Muscle of back (tissue), 3 donors: ENCODE measurements at regions not wholly inside any gene's neighbourhood (a gene's known extent, or its start where the extent isn't known, plus 50 kb on each side); places are given as distances from the start of the nearest gene placed in this dataset.
A peak's percentile ranks its signal among the peaks of the same experiment; 100 is the strongest.
"Not testable (repeated sequence)": the region's sequence is repeated elsewhere in the genome, so short reads cannot be mapped to it uniquely, and the experiment has no call there.

Source experiments
- DNase-seq, 3 donors: peaks; one replicate each; pipeline versions ENCODE4 v3.0.0 to v3.0.0-alpha.2; 2013

- DNase-seq = no peak
These were observed 187.0 kb downstream of the CARTPT start for GRCh38 chr5:71905834-71906711.

- DNase-seq = no peak
These were observed 188.0 kb downstream of the CARTPT start for GRCh38 chr5:71907001-71907588.

GRCh38 chr5:71907608-71908145, 188.6 kb downstream of the CARTPT start:
- no peak for DNase-seq

- no peak for DNase-seq
These were observed 191.7 kb downstream of the CARTPT start for GRCh38 chr5:71910741-71911140.

DNA sequence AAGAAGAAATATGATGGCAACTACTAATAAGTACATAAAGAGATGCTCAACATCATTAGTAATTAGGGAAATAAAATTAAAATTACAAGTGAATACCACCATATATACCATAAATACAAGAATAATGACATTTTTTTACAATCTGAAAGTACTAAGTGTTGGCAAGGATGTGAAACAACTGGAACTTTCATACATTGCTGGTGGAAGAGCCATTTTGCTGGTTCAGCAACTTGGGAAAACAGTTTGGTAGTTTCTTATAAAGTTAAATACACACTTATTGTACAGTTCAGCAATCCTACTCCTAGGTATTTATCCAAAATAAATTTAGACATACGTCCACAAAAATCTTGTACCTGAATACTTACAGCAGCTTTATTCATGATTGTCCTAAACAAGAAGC, 192.9 kb downstream of the CARTPT start:
- DNase-seq = no peak

GRCh38 chr5:71914281-71914680, 193.0 kb upstream of the MAP1B start:
- peak in 1 of 3 donors; percentile 26 for DNase-seq

- DNase-seq = peak; percentile 49 to 70 (median 69)
These were observed 184.6 kb upstream of the MAP1B start for GRCh38 chr5:71922584-71923106.

DNA sequence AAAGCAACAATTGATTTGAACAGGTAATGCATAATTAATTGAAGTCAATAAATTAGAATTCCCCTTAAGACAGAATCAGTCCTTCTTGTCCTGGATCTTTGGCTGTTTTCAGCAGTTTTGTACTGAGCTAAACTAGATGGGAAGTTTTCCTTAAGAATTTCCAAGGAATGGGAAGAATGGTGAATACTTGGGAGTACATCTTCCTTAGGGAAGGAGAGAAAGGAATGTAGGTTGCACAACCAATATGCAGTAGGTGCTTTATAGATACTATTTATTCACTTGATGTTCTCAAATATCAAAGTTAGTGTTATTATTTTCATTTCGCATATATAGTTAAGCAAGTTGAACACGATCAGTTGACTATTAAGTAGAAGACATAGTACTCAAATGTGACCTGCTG, 183.5 kb upstream of the MAP1B start:
- no peak for DNase-seq

DNA sequence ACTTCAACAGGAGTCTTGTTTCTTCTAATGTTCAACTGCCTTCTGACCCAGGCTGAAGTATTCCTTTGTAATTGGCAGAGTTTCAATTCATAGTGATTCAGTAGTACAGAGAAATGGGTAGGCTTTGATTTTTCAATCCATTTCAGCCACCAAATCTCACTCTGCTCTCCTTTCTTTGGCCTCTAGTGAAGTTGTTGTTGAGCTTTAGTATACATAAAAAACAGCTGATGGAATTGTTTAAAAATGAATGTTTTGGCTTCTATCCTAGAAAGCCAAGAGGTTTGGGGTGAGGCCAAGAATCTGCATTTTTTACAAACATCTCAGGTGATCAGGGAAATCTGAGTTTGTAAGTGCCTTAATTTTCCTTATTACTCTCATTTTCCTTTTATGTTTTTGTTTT, 182.9 kb upstream of the MAP1B start:
- peak in 1 of 3 donors; percentile 50 for DNase-seq

DNA sequence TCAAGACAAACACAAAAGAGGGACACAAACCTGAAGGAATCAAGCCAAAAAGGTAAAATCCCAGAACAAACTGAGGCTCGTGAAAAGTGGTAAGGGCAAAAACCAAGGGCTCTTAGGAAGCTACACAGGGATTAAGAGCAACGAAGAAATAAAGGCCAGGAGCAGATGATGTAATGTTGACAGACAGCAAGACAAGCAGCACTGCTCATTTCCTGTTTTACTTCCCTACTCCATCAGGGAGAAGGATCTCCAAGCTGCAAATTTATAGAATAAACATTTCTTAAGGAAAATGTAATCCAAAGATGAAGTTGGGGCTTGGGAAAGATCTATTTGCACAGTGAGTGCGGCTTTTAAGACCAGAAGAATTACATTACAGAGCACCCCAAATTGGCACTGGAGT, 182.3 kb upstream of the MAP1B start:
- peak in 2 of 3 donors; percentile 15 to 55 for DNase-seq

GRCh38 chr5:71925608-71926091, 181.6 kb upstream of the MAP1B start:
- peak in 2 of 3 donors; percentile 34 to 72 for DNase-seq

GRCh38 chr5:71929003-71929402, 178.3 kb upstream of the MAP1B start:
- no peak for DNase-seq

DNA sequence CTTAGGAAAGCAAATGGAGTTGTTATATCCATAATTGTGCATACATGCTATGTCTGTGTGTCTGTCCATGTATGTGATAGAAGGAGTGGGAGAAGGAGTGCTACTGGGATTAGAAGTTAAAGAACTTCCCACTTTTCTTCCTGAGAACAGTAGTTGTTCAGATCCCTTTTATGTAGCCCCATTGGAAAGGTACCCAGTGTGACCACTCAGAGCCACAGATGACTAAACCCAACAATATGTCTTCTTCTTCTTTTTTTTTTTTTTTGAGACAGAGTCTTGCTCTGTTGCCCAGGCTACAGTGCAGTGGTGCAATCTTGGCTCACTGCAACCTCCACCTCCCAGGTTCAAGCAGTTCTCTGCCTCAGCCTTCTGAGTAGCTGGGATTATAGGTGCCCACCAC, 176.7 kb upstream of the MAP1B start:
- DNase-seq = not testable (repeated sequence)

- no peak for DNase-seq
These were observed 175.1 kb upstream of the MAP1B start for GRCh38 chr5:71932131-71932654.

DNA sequence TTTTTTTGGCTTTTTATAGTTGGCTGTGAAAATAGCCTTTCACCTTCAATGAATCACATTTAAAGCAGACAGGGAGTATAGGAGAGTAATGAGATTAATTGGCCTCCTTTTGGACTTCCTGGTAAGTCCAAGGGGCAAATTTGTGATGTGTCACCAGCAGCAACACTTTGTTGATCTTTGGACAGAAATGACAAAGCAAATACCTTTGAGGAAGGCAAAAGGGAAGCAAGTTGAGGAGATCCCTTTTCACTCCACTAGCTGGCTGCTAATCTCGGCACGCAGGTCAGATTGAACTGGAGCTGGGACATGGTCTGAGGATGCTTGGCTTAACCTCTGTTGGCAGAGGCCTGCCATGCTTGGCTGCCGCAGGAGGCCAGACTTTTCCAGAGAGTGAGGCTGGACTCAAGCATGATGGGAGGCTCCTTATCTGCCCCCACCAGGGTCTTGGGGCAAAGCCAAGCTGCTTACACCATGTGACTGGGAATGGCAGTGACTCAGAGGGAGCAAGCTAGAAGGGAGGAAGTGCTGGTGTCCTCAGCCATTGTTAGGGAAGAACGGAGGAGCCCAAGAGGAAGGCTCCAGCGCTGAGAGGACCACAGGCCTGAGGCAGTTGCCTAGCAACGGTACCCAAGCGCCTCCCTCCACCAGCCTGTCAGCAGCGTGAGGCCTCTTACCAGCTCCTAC, 174.5 kb upstream of the MAP1B start:
- DNase-seq = peak in 1 of 3 donors; percentile 51

DNA sequence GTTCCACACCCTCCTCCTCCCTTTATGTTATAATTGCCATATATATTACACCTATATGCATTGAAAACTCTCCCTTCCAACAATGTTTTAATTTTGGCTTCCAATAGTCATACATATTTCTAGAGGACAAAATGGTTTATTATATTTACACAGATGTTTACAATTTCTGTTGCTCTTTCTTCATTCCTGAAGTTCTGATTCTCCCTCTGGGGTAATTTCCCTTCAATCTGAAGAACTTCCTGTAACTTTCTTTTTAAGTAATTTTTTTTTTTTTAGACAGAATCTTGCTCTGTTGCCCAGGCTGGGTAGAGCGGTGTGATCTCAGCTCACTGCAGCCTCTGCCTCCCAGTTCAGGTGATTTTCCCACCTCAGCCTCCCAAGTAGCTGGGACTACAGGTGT, 173.0 kb upstream of the MAP1B start:
- peak in 2 of 3 donors; percentile 21 to 61 for DNase-seq

DNA sequence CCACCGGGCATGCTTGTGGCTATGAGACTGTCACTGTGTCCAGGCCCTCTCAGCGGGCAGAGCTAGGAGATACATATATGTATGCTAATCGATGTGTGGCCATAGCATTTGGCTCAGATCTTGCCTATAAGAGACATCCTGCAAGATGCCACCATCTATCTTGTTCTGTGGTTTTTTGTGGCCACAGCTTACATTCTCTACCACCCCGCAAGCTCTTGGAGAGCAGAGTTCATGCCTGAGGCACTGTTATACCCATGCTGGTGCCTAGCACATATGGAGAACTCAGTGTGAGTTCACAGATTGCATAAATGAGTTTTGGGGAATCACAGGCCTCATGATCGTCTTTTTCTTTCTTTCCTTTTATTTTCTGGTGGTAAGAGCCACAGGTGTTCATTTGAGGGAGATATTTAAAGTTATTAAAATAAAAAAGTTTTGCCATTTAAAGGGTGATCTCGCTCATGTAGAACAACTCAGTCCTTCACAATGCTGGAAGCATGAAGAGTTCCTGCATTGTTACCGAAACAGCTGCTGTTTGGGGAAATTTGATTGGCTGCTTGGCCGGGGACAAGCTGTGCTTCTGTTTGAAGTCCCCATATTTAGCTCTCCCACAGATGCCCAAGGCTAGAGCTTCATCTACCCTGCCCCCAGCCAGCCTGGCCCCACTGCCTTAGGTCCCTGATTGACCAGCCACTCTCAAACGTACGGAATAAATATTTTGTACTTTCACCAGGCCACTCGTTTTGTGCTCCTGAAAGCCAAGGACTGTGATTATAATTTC, 169.2 kb upstream of the MAP1B start:
- no peak for DNase-seq

- peak in 1 of 3 donors; percentile 14 for DNase-seq
These were observed 168.4 kb upstream of the MAP1B start for GRCh38 chr5:71938895-71939294.

DNA sequence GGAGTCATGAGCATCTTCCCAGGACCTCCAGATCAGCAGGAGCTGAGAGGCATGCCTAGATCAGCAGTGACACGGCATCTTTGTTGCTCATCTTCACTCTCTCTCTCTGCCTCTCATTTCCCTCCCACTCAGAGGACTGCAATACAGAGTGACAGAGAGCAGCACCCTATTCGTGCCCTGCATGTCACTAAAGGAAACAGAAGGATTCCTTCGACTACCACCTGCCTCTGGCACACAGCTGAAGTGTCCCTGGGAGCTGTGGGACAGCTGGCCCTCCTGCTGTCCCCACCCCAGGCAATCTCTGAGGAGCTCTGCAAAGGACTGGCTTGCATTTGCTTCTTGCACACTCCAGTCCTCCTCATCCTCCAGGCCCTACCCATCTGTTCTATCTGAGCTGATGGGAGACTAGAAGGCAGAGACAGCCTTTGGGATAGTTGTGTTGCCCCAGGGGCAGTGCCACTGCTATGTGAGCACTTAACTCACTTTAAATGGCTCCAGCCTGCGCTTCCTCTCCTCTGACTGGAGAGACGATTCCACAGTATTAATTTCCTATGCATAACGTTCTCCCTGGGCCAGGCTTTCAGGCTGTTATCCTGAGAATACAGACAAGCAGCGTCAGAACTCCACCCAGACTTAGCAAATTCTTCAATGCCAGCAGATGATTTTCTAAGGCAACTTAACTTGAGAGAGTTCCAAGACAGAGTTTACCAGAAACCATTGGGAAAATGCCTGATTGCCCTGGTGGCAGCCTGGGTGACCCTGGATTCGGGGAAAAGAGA, 167.6 kb upstream of the MAP1B start:
- peak in 1 of 3 donors; percentile 20 for DNase-seq

GRCh38 chr5:71943874-71944273, 163.4 kb upstream of the MAP1B start:
- DNase-seq = no peak
